Trophoblast cell (in vitro differentiated cells and primary cell): ENCODE measurements at regions not wholly inside any gene's neighbourhood (a gene's known extent, or its start where the extent isn't known, plus 50 kb on each side); places are given as distances from the start of the nearest gene placed in this dataset.

ENCODE experiments used
- DNase-seq, 2 donors: peaks; one replicate each; pipeline ENCODE4 v3.0.0-alpha.2; 2016
- H2AFZ ChIP-seq: 2 replicates; pipeline ENCODE4 v1.6.1; 2013; ENCODE audit warnings: low read length, moderate library complexity, mild to moderate bottlenecking; ENCODE audit not compliant: insufficient read depth, poor library complexity
- H2AK5ac ChIP-seq: 2 replicates; pipeline ENCODE4 v1.6.1; 2013; ENCODE audit warnings: mild to moderate bottlenecking, low read length
- H2BK120ac ChIP-seq: 2 replicates; pipeline ENCODE4 v1.6.1; 2013; ENCODE audit warnings: low read length, mild to moderate bottlenecking, moderate library complexity; ENCODE audit not compliant: insufficient read depth, poor library complexity
- H2BK12ac ChIP-seq: 2 replicates; pipeline ENCODE4 v1.6.1; 2013; ENCODE audit warnings: mild to moderate bottlenecking, low read length, moderate library complexity
- H2BK5ac ChIP-seq: 2 replicates; pipeline ENCODE4 v1.6.1; 2013; ENCODE audit warnings: low read length, low read depth, moderate library complexity, mild to moderate bottlenecking; ENCODE audit not compliant: poor library complexity
- H3K14ac ChIP-seq: 2 replicates; pipeline ENCODE4 v1.6.1; 2013; ENCODE audit warnings: mild to moderate bottlenecking, low read length
- H3K18ac ChIP-seq: 2 replicates; pipeline ENCODE4 v1.6.1; 2013; ENCODE audit warnings: mild to moderate bottlenecking, low read length
- H3K23ac ChIP-seq: 2 replicates; pipeline ENCODE4 v1.6.1; 2013; ENCODE audit warnings: low read length
- H3K27ac ChIP-seq: 2 replicates; pipeline ENCODE4 v1.5.1; 2013; ENCODE audit warnings: low read depth, mild to moderate bottlenecking, inconsistent platforms, low read length, moderate library complexity
- H3K27me3 ChIP-seq: 2 replicates; pipeline ENCODE4 v1.6.1; 2013; ENCODE audit warnings: inconsistent platforms, mild to moderate bottlenecking, low read length, moderate library complexity; ENCODE audit not compliant: insufficient read depth
- H3K36me3 ChIP-seq, 2 experiments: 1 replicate in 1 of 2; 2 replicates in 1 of 2; pipeline ENCODE4 v1.6.1; 2013; ENCODE audit warnings: low read length in 2 of 2, mild to moderate bottlenecking in 2 of 2, moderate library complexity in 1 of 2; ENCODE audit not compliant: insufficient read depth in 2 of 2, control insufficient read depth in 1 of 2
- H3K4ac ChIP-seq: 2 replicates; pipeline ENCODE4 v1.6.1; 2013; ENCODE audit warnings: low read depth, mild to moderate bottlenecking, low read length, moderate library complexity
- H3K4me1 ChIP-seq, 2 experiments: 1 replicate in 1 of 2; 2 replicates in 1 of 2; pipeline ENCODE4 v1.6.1; 2013; ENCODE audit warnings: low read length in 2 of 2, mild to moderate bottlenecking in 2 of 2, moderate library complexity in 1 of 2; ENCODE audit not compliant: insufficient read depth in 2 of 2, control insufficient read depth in 1 of 2
- H3K4me2 ChIP-seq: 2 replicates; pipeline ENCODE4 v1.6.1; 2013; ENCODE audit warnings: inconsistent platforms, mild to moderate bottlenecking, low read length, moderate library complexity
- H3K4me3 ChIP-seq: 2 replicates; pipeline ENCODE4 v1.5.1; 2013; ENCODE audit warnings: mild to moderate bottlenecking, low read depth, low read length, inconsistent platforms
- H3K79me1 ChIP-seq: one replicate; pipeline ENCODE4 v1.6.1; 2013; ENCODE audit warnings: low read length
- H3K79me2 ChIP-seq: 2 replicates; pipeline ENCODE4 v1.6.1; 2013; ENCODE audit warnings: low read length, mild to moderate bottlenecking; ENCODE audit not compliant: control insufficient read depth, insufficient read depth, poor library complexity
- H3K9ac ChIP-seq: 2 replicates; pipeline ENCODE4 v1.6.1; 2013; ENCODE audit warnings: mild to moderate bottlenecking, low read length
- H3K9me3 ChIP-seq: 2 replicates; pipeline ENCODE4 v1.6.1; 2013; ENCODE audit warnings: low read depth, mild to moderate bottlenecking, control low read depth, inconsistent platforms, low read length; ENCODE audit not compliant: insufficient read depth
- H4K12ac ChIP-seq: 2 replicates; pipeline ENCODE4 v1.6.1; 2013; ENCODE audit warnings: low read depth, mild to moderate bottlenecking, low read length, moderate library complexity
- H4K8ac ChIP-seq: 2 replicates; pipeline ENCODE4 v1.6.1; 2013; ENCODE audit warnings: low read depth, mild to moderate bottlenecking, low read length, moderate library complexity
- H4K91ac ChIP-seq: one replicate; pipeline ENCODE4 v1.6.1; 2013; ENCODE audit warnings: low read depth, mild to moderate bottlenecking, low read length, moderate library complexity
- WGBS: extraction: QIAGEN DNeasy Blood & Tissue Kit; methylation state at CpG from one replicate; pipeline ENCODE4 v1.1.7; 2013; ENCODE audit warnings: missing lambda C conversion rate; ENCODE audit not compliant: insufficient read length, insufficient coverage; ENCODE audit errors: extremely low coverage; 5-methylcytosine and 5-hydroxymethylcytosine counted together

- no peak overlapping the region for H4K91ac ChIP-seq
- H3K4ac ChIP-seq, result no peak overlapping the region
- no peak overlapping the region for H3K14ac ChIP-seq
- H2AFZ ChIP-seq, result no peak overlapping the region
- no CpG with 5 or more reads among the region's 4 CpGs for WGBS
- no peaks in the 10 kb centered on the region for H3K36me3 ChIP-seq
- no peaks in the 10 kb centered on the region for H3K4me1 ChIP-seq
- no peak overlapping the region for H3K27ac ChIP-seq
- H4K8ac ChIP-seq, result no peak overlapping the region
- H3K79me2 ChIP-seq, result no peaks in the 10 kb centered on the region
- no peak overlapping the region for H3K18ac ChIP-seq
- H3K4me3 ChIP-seq, result no peak overlapping the region
- H4K12ac ChIP-seq, result no peak overlapping the region
- H3K4me2 ChIP-seq, result no peak overlapping the region
- H2AK5ac ChIP-seq, result no peak overlapping the region
- H3K23ac ChIP-seq, result no peak overlapping the region
- no peak overlapping the region for H3K9ac ChIP-seq
- H2BK12ac ChIP-seq, result no peak overlapping the region
- H2BK120ac ChIP-seq, result no peak overlapping the region
- H3K79me1 ChIP-seq, result no peaks in the 10 kb centered on the region
- DNase-seq, result no peak
- H3K9me3 ChIP-seq, result no peaks in the 10 kb centered on the region
- H2BK5ac ChIP-seq, result no peak overlapping the region
- H3K27me3 ChIP-seq, result no peaks in the 10 kb centered on the region
Measured at GRCh38 chr2:225989809-225990208, 590.3 kb downstream of the NYAP2 start.

GRCh38 chr2:225980372-225980771 is 580.9 kb downstream of the NYAP2 start:
- Histone ChIP-seq H3K4ac (no peak overlapping the region), H2AFZ (no peak overlapping the region), H3K4me1 (no peaks in the 10 kb centered on the region), H3K27ac (no peak overlapping the region), H2BK5ac (no peak overlapping the region), H2BK12ac (no peak overlapping the region), H3K4me2 (no peak overlapping the region), H3K9ac (no peak overlapping the region), H3K27me3 (no peaks in the 10 kb centered on the region), H3K9me3 (no peaks in the 10 kb centered on the region), H3K14ac (no peak overlapping the region), H3K79me2 (no peaks in the 10 kb centered on the region), H3K23ac (no peak overlapping the region), H4K8ac (no peak overlapping the region), H3K79me1 (no peaks in the 10 kb centered on the region), H2BK120ac (no peak overlapping the region), H4K12ac (no peak overlapping the region), H2AK5ac (no peak overlapping the region), H3K36me3 (no peaks in the 10 kb centered on the region), H3K4me3 (no peak overlapping the region), H3K18ac (no peak overlapping the region), H4K91ac (no peak overlapping the region)
- DNase-seq, result no peak
- WGBS, result no CpG with 5 or more reads among the region's 7 CpGs

- no peak overlapping the region for H3K9ac ChIP-seq
- H3K9me3 ChIP-seq, result no peaks in the 10 kb centered on the region
- no peak overlapping the region for H2AFZ ChIP-seq
- H3K36me3 ChIP-seq, result no peaks in the 10 kb centered on the region
- H3K79me2 ChIP-seq, result no peaks in the 10 kb centered on the region
- DNase-seq, result no peak
- H3K79me1 ChIP-seq, result no peaks in the 10 kb centered on the region
- no peak overlapping the region for H2BK5ac ChIP-seq
- H3K27me3 ChIP-seq, result no peaks in the 10 kb centered on the region
- H3K4me1 ChIP-seq, result no peaks in the 10 kb centered on the region
- no peak overlapping the region for H2BK120ac ChIP-seq
- H3K23ac ChIP-seq, result no peak overlapping the region
- H3K14ac ChIP-seq, result no peak overlapping the region
- no peak overlapping the region for H4K91ac ChIP-seq
- no peak overlapping the region for H2AK5ac ChIP-seq
- no peak overlapping the region for H3K4me3 ChIP-seq
- no peak overlapping the region for H4K8ac ChIP-seq
- H4K12ac ChIP-seq, result no peak overlapping the region
- no peak overlapping the region for H3K4ac ChIP-seq
- no peak overlapping the region for H2BK12ac ChIP-seq
- H3K4me2 ChIP-seq, result no peak overlapping the region
- no peak overlapping the region for H3K18ac ChIP-seq
- H3K27ac ChIP-seq, result no peak overlapping the region
- WGBS, result no CpG with 5 or more reads among the region's 3 CpGs
Measured at GRCh38 chr2:225971433-225971832, 571.9 kb downstream of the NYAP2 start.

GRCh38 chr2:225948903-225949302 is 549.4 kb downstream of the NYAP2 start:
- H3K9me3 ChIP-seq, result no peaks in the 10 kb centered on the region
- H3K9ac ChIP-seq, result no peak overlapping the region
- H2AK5ac ChIP-seq, result no peak overlapping the region
- H3K23ac ChIP-seq, result no peak overlapping the region
- no peak overlapping the region for H3K18ac ChIP-seq
- H3K79me2 ChIP-seq, result no peaks in the 10 kb centered on the region
- H3K4me2 ChIP-seq, result no peak overlapping the region
- no peak overlapping the region for H4K8ac ChIP-seq
- no peak overlapping the region for H2BK12ac ChIP-seq
- WGBS, result no CpG with 5 or more reads among the region's 4 CpGs
- no peak overlapping the region for H3K4ac ChIP-seq
- H3K79me1 ChIP-seq, result no peaks in the 10 kb centered on the region
- H3K14ac ChIP-seq, result no peak overlapping the region
- H3K4me3 ChIP-seq, result no peak overlapping the region
- no peak overlapping the region for H4K91ac ChIP-seq
- no peaks in the 10 kb centered on the region for H3K4me1 ChIP-seq
- H2AFZ ChIP-seq, result no peak overlapping the region
- H3K27ac ChIP-seq, result no peak overlapping the region
- H2BK120ac ChIP-seq, result no peak overlapping the region
- no peak overlapping the region for H4K12ac ChIP-seq
- no peak for DNase-seq
- no peak overlapping the region for H2BK5ac ChIP-seq
- H3K36me3 ChIP-seq, result no peaks in the 10 kb centered on the region
- H3K27me3 ChIP-seq, result no peaks in the 10 kb centered on the region
